ENCODE measurements at regions not wholly inside any gene's neighbourhood (a gene's known extent, or its start where the extent isn't known, plus 50 kb on each side); places are given as distances from the start of the nearest gene placed in this dataset.

DNA sequence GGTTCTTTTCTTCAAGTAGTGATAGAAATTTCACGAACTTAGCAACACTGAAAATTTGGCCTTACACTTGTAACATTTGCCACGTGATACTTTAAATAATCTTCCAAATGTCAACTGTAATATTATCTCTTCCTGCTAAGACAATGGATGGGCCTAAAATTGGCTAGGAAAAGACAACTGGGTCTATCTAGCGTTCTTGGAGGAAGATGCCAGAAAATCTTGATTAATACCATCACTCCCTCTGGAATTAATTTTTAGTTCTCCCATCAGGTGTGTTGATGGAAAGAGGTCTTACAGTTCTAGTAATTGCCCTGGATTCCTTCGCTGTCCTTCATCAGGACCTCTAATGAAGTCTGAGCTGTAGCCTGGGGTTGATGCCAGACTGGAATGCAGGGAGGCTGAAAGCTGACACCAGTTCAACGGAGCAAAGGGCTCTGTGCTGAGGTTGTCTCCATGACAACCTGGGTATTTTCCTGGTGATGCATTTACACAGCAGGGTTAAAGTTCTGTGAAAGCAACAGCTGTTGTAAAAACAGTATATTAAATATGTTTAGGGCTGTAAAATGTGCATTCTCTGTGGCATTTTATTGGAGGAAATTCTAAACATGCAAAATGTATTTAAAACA is 92.3 kb downstream of the GAS1 start:
- TF ChIP-seq CTCF (IDR thresholded peaks at IDR 0.05) (no peak), EZH2 (IDR thresholded peaks at IDR 0.05; ENCODE audit: borderline replicate concordance, insufficient read depth, low read depth, low read length, poor library complexity, severe bottlenecking) (no peak)
